Left renal cortex interstitium (tissue), 4 donors: ENCODE measurements at regions not wholly inside any gene's neighbourhood (a gene's known extent, or its start where the extent isn't known, plus 50 kb on each side); places are given as distances from the start of the nearest gene placed in this dataset.

Source experiments
- DNase-seq, 4 donors: peaks; one replicate each; pipeline ENCODE4 v3.0.0-alpha.2; 2013; ENCODE audit warnings: low read depth in 4 of 4, low spot score in 2 of 4, missing footprints in 1 of 4

DNA sequence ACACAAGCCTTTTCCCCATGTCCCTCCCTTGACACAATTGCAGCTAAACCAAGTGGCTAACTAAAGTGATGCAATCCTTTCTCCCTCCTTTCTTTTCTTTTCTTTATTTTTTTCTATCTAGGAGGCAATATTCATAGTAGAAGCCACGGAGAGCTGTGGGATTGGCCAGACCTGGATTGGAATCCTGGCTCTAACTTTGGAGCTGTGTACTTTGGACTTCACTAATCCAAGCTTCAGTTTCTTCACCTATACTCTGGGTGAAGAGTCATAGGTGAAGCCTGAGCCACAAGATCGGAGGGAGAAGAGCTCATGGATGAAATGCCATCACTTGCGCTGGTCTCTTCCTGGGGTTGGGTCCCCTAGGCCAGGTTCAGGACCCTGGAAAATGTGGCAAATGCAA, 177.2 kb downstream of the IRX5 start:
- no peak for DNase-seq

- DNase-seq = no peak
Measured at GRCh38 chr16:55113210-55113609, 182.5 kb downstream of the IRX5 start.

GRCh38 chr16:55115506-55115905, 184.8 kb downstream of the IRX5 start:
- no peak for DNase-seq

DNA sequence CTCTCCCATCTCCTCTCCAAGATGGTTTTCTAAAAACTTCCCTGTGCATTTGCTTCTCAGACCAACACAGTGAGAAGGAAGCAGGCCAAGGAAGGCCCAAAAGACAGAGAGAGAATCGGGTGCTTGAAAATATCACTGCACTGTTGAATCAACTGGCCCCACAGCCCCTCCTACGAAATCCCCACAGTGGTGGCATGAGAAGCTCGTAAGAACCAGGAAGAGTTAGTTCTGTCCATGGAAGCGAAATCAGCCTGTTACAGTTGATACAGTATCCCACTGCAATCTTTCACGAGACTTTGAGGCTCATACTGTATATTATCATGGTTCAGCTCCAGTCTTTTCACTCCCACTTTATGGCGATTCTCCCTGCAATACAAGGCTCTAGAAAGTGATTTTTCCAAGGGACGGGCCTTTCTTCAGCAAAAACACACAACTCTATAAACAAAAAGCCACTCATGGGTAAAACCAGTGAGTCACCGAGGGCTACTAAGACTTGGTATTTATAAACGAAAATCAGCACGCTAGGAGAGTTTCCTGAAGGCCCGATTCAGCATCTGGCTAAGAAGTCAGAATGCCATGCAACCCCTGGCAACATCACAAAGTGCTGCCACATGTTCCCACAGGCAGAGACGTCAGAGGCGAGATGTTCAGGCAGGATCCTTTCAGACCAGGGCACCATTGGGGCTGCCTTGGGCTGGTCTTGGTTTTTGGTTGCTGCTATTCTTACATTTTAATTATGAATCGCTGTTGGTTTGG, 185.7 kb downstream of the IRX5 start:
- no peak for DNase-seq

- DNase-seq = no peak
Measured at GRCh38 chr16:55118701-55119260, 188.1 kb downstream of the IRX5 start.

DNA sequence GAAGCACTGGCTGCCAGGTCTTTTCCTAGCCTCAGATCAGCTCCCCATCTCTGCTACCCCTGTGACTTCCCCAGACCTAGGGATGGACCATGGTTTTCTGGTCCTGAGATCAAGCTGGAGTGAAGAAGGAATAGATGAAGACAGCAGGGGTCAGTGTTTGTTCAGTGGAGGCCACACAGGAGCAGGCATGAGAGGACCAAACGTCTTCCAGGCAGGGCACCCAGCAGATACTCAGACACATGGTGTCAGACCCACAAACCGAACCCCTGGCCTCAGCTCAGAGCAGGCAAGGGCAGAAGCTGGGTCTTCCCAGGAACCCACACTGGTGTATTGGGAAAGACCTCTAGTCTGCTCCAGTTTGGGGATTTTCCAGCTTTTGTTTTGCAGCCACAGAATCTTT, 189.7 kb downstream of the IRX5 start:
- no peak for DNase-seq

- DNase-seq = no peak
Measured at GRCh38 chr16:55120826-55121225, 190.2 kb downstream of the IRX5 start.

DNA sequence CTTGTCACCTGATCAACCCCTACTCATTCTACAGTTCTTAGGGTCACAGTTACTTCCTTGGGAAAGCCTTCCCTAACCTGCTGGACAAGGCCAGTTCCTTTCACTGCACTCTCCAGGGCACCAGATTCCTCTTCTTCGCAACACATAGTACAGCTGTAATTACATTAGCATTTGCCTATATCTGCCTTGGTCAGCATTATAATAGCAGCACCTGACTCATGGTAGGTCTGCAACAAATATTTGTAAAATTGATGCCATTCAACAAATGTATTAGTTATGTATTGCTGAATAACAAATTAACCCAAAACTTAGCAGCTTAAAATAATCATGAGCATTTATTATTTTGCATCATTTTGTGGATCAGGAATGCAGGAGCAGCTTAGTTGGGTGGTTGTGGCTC, 193.0 kb downstream of the IRX5 start:
- DNase-seq = no peak

DNA sequence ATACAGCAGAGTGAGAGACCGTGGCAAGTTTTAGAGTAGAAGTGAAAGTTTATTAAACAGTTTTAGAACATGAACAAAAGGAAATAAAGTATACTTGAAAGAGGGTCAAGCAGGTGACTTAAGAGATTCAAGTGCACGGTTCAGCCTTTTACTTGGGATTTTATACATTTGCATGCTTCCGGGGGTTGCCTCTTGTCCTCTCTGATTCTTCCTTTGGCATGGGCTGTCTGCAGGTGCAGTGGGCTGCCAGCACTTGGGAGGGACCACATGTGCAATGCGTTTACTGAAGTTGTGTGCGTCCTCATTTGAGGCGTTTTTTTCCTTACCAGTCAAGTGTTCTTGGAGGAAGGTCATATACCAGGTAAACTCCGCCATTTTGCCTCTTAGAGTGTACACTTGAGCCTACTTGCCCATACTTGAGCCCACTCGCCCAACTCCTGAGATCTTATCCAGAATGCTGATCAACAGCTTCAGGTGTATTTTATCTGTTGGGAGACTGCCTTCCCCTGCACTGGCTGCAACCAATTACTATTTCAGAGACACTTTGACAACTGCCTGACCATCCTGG, 195.2 kb downstream of the IRX5 start:
- no peak for DNase-seq

DNA sequence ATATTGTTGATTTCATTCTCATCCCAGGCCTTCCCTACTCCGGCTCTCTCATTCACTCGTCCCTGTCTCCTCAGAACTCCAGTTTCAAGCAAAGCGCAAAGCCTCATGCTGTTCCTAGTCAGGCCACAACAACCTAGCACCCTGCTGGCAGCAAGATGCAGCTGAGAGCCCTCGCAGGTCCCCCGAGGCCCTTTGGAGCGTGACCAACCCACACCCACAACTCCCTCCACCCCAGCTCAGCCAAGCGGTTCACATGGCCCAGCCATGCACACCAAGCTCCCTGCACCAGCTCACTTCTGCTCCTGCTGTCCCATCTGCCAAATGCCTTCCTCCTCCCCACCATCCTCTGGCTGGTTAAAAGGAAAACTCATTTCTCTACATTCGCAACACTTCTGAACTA, 195.8 kb downstream of the IRX5 start:
- no peak for DNase-seq

- no peak for DNase-seq
Measured at GRCh38 chr16:55130456-55130855, 193.5 kb upstream of the IRX6 start.

- DNase-seq = no peak
Measured at GRCh38 chr16:55130911-55131310, 193.1 kb upstream of the IRX6 start.

- DNase-seq = no peak
Measured at GRCh38 chr16:55133654-55134053, 190.3 kb upstream of the IRX6 start.

DNA sequence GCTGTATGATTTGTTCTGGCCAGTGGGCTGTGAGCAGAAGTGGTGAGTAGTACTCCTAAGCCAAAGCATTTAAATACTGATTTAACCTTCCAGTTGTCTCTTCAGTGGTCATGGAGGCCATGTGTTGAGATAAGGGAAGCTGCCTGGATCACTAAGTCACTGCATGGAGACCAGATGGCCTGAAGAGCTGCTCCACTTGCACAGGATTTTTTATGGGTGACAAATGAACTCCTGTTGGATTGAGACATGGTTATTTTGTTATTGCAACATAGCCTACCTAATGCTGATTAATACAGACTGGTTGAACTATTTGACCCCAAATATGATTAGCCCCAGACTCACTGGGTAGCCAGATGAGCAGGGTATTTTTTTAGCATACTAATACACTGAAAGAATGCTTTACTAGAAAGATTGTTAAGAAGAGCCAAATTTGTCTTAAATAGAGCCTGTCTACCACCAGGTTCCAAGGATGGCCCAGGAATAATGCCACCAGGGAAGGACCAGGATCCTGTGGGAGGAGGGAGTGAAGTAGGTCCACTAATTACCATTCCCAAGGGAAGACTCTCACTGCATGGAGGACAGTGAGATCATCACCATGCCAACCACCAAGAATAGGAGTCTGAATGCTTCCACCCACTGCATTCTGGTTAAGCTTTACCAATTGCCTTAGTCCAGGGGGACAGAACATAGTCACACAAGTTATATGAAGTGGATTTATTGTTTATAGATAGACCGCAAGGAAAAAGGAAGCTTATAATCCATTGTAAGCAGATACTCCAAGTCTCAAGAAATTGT, 187.4 kb upstream of the IRX6 start:
- no peak for DNase-seq

DNA sequence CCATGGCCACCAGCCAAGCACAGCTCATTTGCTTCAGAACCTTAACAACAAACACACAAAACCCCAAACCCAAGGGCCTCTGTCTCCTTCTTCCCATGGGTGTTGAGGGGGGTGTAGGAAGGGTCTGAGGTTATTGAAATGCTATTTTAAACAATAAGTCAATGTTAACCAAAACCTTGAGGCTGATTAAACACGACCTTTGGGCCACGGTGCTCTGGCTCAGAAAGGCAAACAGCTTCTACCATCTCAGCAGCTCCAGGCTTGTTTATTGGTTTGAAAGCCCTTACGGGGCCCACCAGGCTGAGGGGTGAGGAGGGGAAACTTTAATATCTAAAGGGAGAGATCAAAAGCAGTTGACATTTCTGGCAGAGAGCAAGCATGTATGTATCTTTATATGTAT, 185.7 kb upstream of the IRX6 start:
- DNase-seq = no peak

- no peak for DNase-seq
Measured at GRCh38 chr16:55142405-55142804, 181.6 kb upstream of the IRX6 start.

GRCh38 chr16:55144651-55145050, 179.4 kb upstream of the IRX6 start:
- no peak for DNase-seq

GRCh38 chr16:55145771-55146603, 178.0 kb upstream of the IRX6 start:
- no peak for DNase-seq

DNA sequence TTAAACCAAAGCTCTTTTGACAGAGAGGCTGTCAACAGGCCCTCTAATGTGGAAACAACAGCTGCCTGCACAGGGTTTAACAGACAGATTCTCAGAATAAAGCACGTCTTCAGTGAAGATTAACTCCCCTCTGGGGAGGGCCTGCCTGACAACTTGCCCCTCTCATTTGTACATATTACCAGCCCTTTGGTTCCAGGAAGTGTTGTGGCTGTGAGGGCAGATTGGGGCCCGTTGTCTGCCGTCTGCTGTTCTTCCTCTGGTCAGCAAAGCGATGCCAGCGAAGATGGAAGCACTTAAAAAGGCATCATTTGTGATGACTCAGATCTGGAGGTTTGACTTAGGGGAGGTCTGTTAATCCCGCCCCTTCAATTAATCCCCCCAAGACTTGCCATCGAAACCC, 177.0 kb upstream of the IRX6 start:
- no peak for DNase-seq

DNA sequence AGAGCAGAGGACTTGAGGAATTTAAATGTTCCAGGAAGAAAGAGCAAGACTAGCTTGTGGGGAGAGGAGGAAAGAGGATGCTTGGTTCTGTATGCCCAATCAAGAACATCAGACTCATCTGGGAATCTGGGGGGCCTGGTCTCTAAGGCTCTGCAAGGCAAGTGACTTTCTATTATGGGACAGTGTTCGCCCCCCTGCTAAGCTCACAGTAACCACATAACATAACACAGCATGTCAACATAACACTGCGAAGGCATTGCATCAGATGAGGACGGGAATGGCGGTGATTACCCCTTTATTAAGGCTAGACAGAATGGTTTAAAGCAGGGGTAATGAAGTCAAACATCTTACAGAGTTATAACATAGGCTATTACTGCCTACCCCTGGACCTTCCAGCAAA, 176.6 kb upstream of the IRX6 start:
- DNase-seq = no peak

GRCh38 chr16:55149622-55150021, 174.4 kb upstream of the IRX6 start:
- no peak for DNase-seq
